SK-N-SH (cell line): ENCODE measurements at regions not wholly inside any gene's neighbourhood (a gene's known extent, or its start where the extent isn't known, plus 50 kb on each side); places are given as distances from the start of the nearest gene placed in this dataset.

Experiments used
- CTCF ChIA-PET: fragments of 300-600, 350-600 bp; formaldehyde crosslinking; extraction: SDS; loops from one replicate; lab custom pipeline; 2021; lab: Yijun Ruan, JAX
- POLR2A ChIA-PET: fragments of 350-600 bp; sonication (Branson Sonifier 250); formaldehyde crosslinking; extraction: SDS; loops from one replicate; lab custom pipeline; 2020; ENCODE audit warnings: antibody characterized with exemption, inconsistent platforms; lab: Yijun Ruan, JAX
- DNase-seq: peaks from one replicate; pipeline ENCODE4 v3.0.0; 2012
- H2AFZ ChIP-seq: fragments of 200-600 bp; sonication (generic); 2 replicates; pipeline ENCODE4 v1.8.1; 2016; ENCODE audit warnings: antibody characterized with exemption, mild to moderate bottlenecking, low read depth
- H3F3A ChIP-seq: fragments of 200-600 bp; sonication (generic); replicated peaks from 2 replicates; pipeline ENCODE3; 2016; ENCODE audit warnings: antibody characterized with exemption, mild to moderate bottlenecking; ENCODE audit not compliant: insufficient read depth
- H3K27ac ChIP-seq, 2 experiments: fragments of 200-500 bp in 1 of 2; fragments of 200-600 bp in 1 of 2; sonication (Bioruptor generic) in 1 of 2; sonication (generic), shearing (Covaris generic) in 1 of 2; 2 replicates each; pipeline versions ENCODE4 v1.5.1 to v1.6.1; 2014 to 2016; ENCODE audit warnings: low read depth in 2 of 2, inconsistent platforms in 1 of 2, low read length in 1 of 2, mild to moderate bottlenecking in 1 of 2, mixed read lengths in 1 of 2
- H3K27me3 ChIP-seq: fragments of 200-600 bp; sonication (generic), shearing (Covaris generic); 2 replicates; pipeline ENCODE4 v1.6.1; 2016; ENCODE audit warnings: mixed run types; ENCODE audit not compliant: insufficient read depth
- H3K36me3 ChIP-seq, 2 experiments: fragments of 200-500 bp in 1 of 2; fragments of 200-600 bp in 1 of 2; sonication (Bioruptor generic) in 1 of 2; sonication (generic) in 1 of 2; replicated peaks in 1 of 2; 2 replicates each; pipeline versions ENCODE3 to v1.5.1; 2014 to 2016; ENCODE audit warnings: low read length in 1 of 2, mild to moderate bottlenecking in 1 of 2; ENCODE audit not compliant: insufficient read depth in 2 of 2, control insufficient read depth in 1 of 2
- H3K4me1 ChIP-seq, 2 experiments: fragments of 200-500 bp in 1 of 2; fragments of 200-600 bp in 1 of 2; sonication (Bioruptor generic) in 1 of 2; sonication (generic), shearing (Covaris generic) in 1 of 2; 2 replicates each; pipeline versions ENCODE4 v1.5.1 to v1.6.1; 2014 to 2016; ENCODE audit warnings: low read depth in 1 of 2, low read length in 1 of 2, mixed run types in 1 of 2; ENCODE audit not compliant: insufficient read depth in 2 of 2, control insufficient read depth in 1 of 2
- H3K4me2 ChIP-seq: fragments of 200-600 bp; sonication (generic), shearing (Covaris generic); 2 replicates; pipeline ENCODE4 v1.6.1; 2017; ENCODE audit warnings: mixed run types
- H3K4me3 ChIP-seq, 2 experiments: fragments of 200-500 bp in 1 of 2; fragments of 200-600 bp in 1 of 2; sonication (Bioruptor generic) in 1 of 2; sonication (generic), shearing (Covaris generic) in 1 of 2; 2 replicates each; pipeline versions ENCODE4 v1.5.1 to v1.8.1; 2014 to 2016; ENCODE audit warnings: low read depth in 2 of 2, inconsistent platforms in 1 of 2, low read length in 1 of 2, mild to moderate bottlenecking in 1 of 2, mixed read lengths in 1 of 2, moderate library complexity in 1 of 2
- H3K79me2 ChIP-seq: fragments of 200-600 bp; sonication (generic); 2 replicates; pipeline ENCODE4 v1.8.1; 2017; ENCODE audit warnings: mild to moderate bottlenecking; ENCODE audit not compliant: insufficient read depth
- H3K9ac ChIP-seq: fragments of 200-600 bp; sonication (generic); 2 replicates; pipeline ENCODE4 v1.6.1; 2017; ENCODE audit warnings: mixed run types
- H3K9me2 ChIP-seq: fragments of 200-600 bp; sonication (generic); 2 replicates; pipeline ENCODE4 v1.6.1; 2017; ENCODE audit warnings: mixed run types
- H3K9me3 ChIP-seq: fragments of 200-600 bp; sonication (generic); 2 replicates; pipeline ENCODE4 v1.6.1; 2017; ENCODE audit warnings: mixed run types, mild to moderate bottlenecking, moderate library complexity
- H4K20me1 ChIP-seq: fragments of 200-600 bp; sonication (generic); 2 replicates; pipeline ENCODE4 v1.6.1; 2017; ENCODE audit warnings: mild to moderate bottlenecking, mixed run types; ENCODE audit not compliant: insufficient read depth
- CHD2 ChIP-seq: fragments of 150-350 bp; IDR thresholded peaks from 2 replicates; pipeline ENCODE4 v1.6.1; 2018; ENCODE audit warnings: low read length; ENCODE audit not compliant: partially characterized antibody
- EP300 ChIP-seq, 2 experiments: IDR thresholded peaks; 2 replicates each; pipeline versions ENCODE4 v1.4.0 to v1.6.1; 2012; ENCODE audit warnings: borderline replicate concordance in 1 of 2, low read depth in 1 of 2, low read length in 1 of 2
- FOXJ3 ChIP-seq: sonication (generic); formaldehyde crosslinking; IDR thresholded peaks from 2 replicates; pipeline ENCODE4 v1.5.1; 2020; ENCODE audit warnings: mild to moderate bottlenecking, missing genetic modification reagents
- FOXM1 ChIP-seq: IDR thresholded peaks from 2 replicates; pipeline ENCODE4 v1.4.0; 2012; ENCODE audit warnings: low read depth, mild to moderate bottlenecking
- GABPA ChIP-seq: IDR thresholded peaks from 2 replicates; pipeline ENCODE4 v1.4.0; 2012; ENCODE audit warnings: low read depth, mild to moderate bottlenecking
- IRF3 ChIP-seq: fragments of 150-350 bp; IDR thresholded peaks from 2 replicates; pipeline ENCODE4 v1.6.1; 2016; ENCODE audit warnings: mild to moderate bottlenecking, low read depth, low read length
- JUND ChIP-seq: IDR thresholded peaks from 2 replicates; pipeline ENCODE4 v1.4.0; 2012
- MAX ChIP-seq: IDR thresholded peaks from 2 replicates; pipeline ENCODE4 v1.4.0; 2012; ENCODE audit warnings: low read depth
- MEF2A ChIP-seq: IDR thresholded peaks from 2 replicates; pipeline ENCODE4 v1.4.0; 2012; ENCODE audit warnings: low read depth, borderline replicate concordance
- RAD21 ChIP-seq: IDR thresholded peaks from 2 replicates; pipeline ENCODE4 v1.6.1; 2012; ENCODE audit warnings: mild to moderate bottlenecking, low read length
- RXRA ChIP-seq: IDR thresholded peaks from 2 replicates; pipeline ENCODE4 v1.4.0; 2012; ENCODE audit warnings: low read depth, mild to moderate bottlenecking, borderline replicate concordance
- SIN3A ChIP-seq: IDR thresholded peaks from 2 replicates; pipeline ENCODE4 v1.6.1; 2012; ENCODE audit warnings: low read depth, mild to moderate bottlenecking, low read length, moderate library complexity, borderline replicate concordance
- TAF1 ChIP-seq: IDR thresholded peaks from 2 replicates; pipeline ENCODE4 v1.6.1; 2012; ENCODE audit warnings: low read depth, mild to moderate bottlenecking, low read length, moderate library complexity, borderline replicate concordance
- TCF12 ChIP-seq: IDR thresholded peaks from 2 replicates; pipeline ENCODE4 v1.4.0; 2012
- TEAD4 ChIP-seq: IDR thresholded peaks from 2 replicates; pipeline ENCODE4 v1.4.0; 2012; ENCODE audit warnings: mild to moderate bottlenecking, borderline replicate concordance; ENCODE audit not compliant: insufficient read depth
- USF1 ChIP-seq: IDR thresholded peaks from 2 replicates; pipeline ENCODE4 v1.4.0; 2012; ENCODE audit warnings: low read depth, borderline replicate concordance
- YY1 ChIP-seq: IDR thresholded peaks from 2 replicates; pipeline ENCODE4 v1.4.0; 2012; ENCODE audit warnings: low read depth, mild to moderate bottlenecking
- ZBTB33 ChIP-seq: IDR thresholded peaks from 2 replicates; pipeline ENCODE4 v1.4.0; 2012; ENCODE audit warnings: low read depth, borderline replicate concordance
- WGBS: methylation state at CpG from one replicate; pipeline ENCODE4 v1.1.6; 2017; ENCODE audit warnings: low lambda C conversion rate; 5-methylcytosine and 5-hydroxymethylcytosine counted together

- no peak for TF ChIP-seq CHD2
- TF ChIP-seq TEAD4, result no peak
These were observed 89.3 kb downstream of the MACIR start (continued) for GRCh38 chr5:103347716-103348423.

GRCh38 chr5:103346162-103346748 lies 87.7 kb downstream of the MACIR start:
- DNase-seq, result no peak
- TF ChIP-seq GABPA (no peak), ZBTB33 (no peak), MAX (no peak), TCF12 (no peak), TAF1 (no peak), RXRA (no peak), MEF2A (no peak), FOXJ3 (CRISPR knock-in tag) (no peak), EP300 (IDR thresholded peaks at IDR 0.05; ENCODE audit: borderline replicate concordance in 1 of 2, low read depth in 1 of 2, low read length in 1 of 2) (no peak), TEAD4 (no peak), SIN3A (no peak), IRF3 (no peak), USF1 (no peak), YY1 (no peak), FOXM1 (no peak), RAD21 (no peak), JUND (no peak)
- Histone ChIP-seq H3K36me3 (no peaks in the 10 kb centered on the region), H3K27me3 (no peaks in the 10 kb centered on the region), H3K4me1 (no peaks in the 10 kb centered on the region), H4K20me1 (no peaks in the 10 kb centered on the region), H3K27ac (no peak overlapping the region), H3K4me2 (no peak overlapping the region), H2AFZ (no peak overlapping the region), H3K9me3 (no peaks in the 10 kb centered on the region), H3K9ac (no peak overlapping the region), H3K4me3 (no peak overlapping the region), H3K9me2 (no peaks in the 10 kb centered on the region), H3F3A (no peaks in the 10 kb centered on the region), H3K79me2 (no peaks in the 10 kb centered on the region)
- CTCF ChIA-PET, result no interaction called here
- 87% methylated on average over 11 of the region's 11 CpGs for WGBS
- POLR2A ChIA-PET, result no interaction called here
